IPS-15b (cell line): ENCODE measurements at regions not wholly inside any gene's neighbourhood (a gene's known extent, or its start where the extent isn't known, plus 50 kb on each side); places are given as distances from the start of the nearest gene placed in this dataset.

Experiments
- H3K27me3 ChIP-seq: one replicate; pipeline ENCODE4 v1.6.1; 2013; ENCODE audit warnings: low read length; ENCODE audit not compliant: control insufficient read depth, insufficient read depth
- H3K36me3 ChIP-seq: one replicate; pipeline ENCODE4 v1.6.1; 2013; ENCODE audit warnings: low read length; ENCODE audit not compliant: control insufficient read depth, insufficient read depth
- H3K4me1 ChIP-seq: one replicate; pipeline ENCODE4 v1.6.1; 2013; ENCODE audit warnings: mild to moderate bottlenecking, low read length; ENCODE audit not compliant: control insufficient read depth, insufficient read depth
- H3K4me3 ChIP-seq: one replicate; pipeline ENCODE4 v1.5.1; 2013; ENCODE audit warnings: low read depth, low read length
- H3K9ac ChIP-seq: one replicate; pipeline ENCODE4 v1.6.1; 2013; ENCODE audit warnings: low read depth, mild to moderate bottlenecking, low read length
- H3K9me3 ChIP-seq: one replicate; pipeline ENCODE4 v1.6.1; 2013; ENCODE audit warnings: mild to moderate bottlenecking, low read length; ENCODE audit not compliant: control insufficient read depth, insufficient read depth

DNA sequence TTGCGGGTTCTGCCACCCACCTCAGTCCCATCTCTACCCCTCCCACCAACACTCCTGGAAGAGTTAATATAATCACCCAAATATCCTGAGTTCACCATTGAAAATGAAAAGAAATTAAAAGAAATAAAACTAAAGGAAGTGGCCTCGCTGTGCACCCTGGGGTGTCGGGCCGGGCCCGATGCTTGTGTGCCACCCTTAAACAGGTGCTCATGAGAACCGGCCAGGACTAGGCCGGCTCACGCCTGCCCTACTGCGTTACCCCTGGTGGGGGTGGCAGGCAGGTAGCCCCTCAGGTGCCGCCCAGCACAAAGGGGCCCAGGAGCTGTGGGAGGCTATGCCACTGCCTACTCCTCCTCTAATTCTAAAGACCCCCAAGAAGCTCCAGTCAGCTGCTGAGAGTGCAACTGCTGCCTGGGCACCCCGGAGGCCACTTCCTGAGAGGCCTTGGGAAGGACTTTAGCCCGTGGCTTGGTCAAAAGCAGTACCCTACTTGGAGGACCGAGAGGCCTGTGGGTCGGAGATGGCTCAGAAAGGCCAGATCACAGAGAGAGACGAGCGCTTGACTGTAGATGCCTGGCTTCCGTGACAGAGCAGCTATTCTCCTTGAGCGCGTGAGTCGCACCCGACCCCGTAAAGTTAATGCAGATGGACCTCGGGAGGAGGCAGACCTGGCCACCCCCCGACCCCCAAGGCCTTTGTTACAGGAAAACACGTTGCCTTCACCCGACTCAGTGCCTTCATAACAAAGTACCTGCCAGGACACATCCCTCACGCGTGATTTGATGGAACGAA lies 51.0 kb upstream of the PPP2R2D start:
- Histone ChIP-seq H3K27me3 (no peaks in the 10 kb centered on the region), H3K9ac (no peak overlapping the region), H3K4me3 (no peak overlapping the region), H3K9me3 (no peaks in the 10 kb centered on the region), H3K36me3 (no peaks in the 10 kb centered on the region), H3K4me1 (no peaks in the 10 kb centered on the region)

DNA sequence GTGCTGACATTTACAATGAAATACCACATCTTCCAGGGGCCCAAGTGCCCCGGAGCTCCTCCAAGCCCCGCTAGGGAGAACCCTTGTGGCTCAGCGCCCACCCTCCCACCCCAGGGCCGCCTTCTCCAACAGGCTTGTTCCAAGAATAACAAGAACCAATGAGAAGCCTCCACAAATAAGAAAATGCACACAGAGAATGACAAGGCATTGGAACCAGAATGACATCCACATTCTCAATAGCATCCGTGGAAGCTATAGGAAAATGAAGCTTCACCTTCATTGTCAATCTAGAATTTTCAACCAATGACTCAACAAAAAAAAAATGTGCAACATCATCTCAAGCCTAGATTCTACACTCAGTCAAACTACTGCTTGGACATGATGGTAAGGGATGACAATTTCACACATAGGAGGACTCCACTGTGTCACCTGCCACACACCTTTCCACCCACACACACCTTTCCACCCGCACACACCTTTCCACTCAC lies 50.4 kb upstream of the PPP2R2D start:
- no peaks in the 10 kb centered on the region for H3K9me3 ChIP-seq
- H3K4me3 ChIP-seq = no peak overlapping the region
- no peaks in the 10 kb centered on the region for H3K36me3 ChIP-seq
- no peaks in the 10 kb centered on the region for H3K4me1 ChIP-seq
- H3K9ac ChIP-seq = no peak overlapping the region
- no peaks in the 10 kb centered on the region for H3K27me3 ChIP-seq
